GM13977 (cell line): ENCODE measurements at regions not wholly inside any gene's neighbourhood (a gene's known extent, or its start where the extent isn't known, plus 50 kb on each side); places are given as distances from the start of the nearest gene placed in this dataset.

ENCODE experiments used
- DNase-seq: peaks from one replicate; pipeline ENCODE4 v3.0.0; 2012; ENCODE audit warnings: low spot score
- CTCF ChIP-seq: IDR thresholded peaks from 2 replicates; pipeline ENCODE4 v1.5.1; 2012; ENCODE audit warnings: mild to moderate bottlenecking, control low read depth; ENCODE audit not compliant: insufficient read depth; ENCODE audit errors: extremely low read depth, missing control alignments
- in situ Hi-C: fragments of 300-500 bp; cut with MboI; formaldehyde crosslinking; loops from one replicate; pipeline ENCODE4 v1.12.0; 2022; ENCODE audit warnings: low sequenced_read_pairs, low pct_unique_long_range_greater_than_20kb, mixed read lengths, inconsistent platforms; ENCODE audit not compliant: unreplicated experiment

GRCh38 chr3:194952841-194953241, 267.2 kb downstream of the FAM43A start:
- DNase-seq, result no peak
- in situ Hi-C loops, result loop anchor here (25.0 kb wide), 1 partner anchor 266 kb away; the partner anchor contains the start of gene FAM43A
- TF ChIP-seq CTCF, result no peak

- no peak for DNase-seq
- no peak for TF ChIP-seq CTCF
- in situ Hi-C loops, result loop anchor here (25.0 kb wide), 1 partner anchor 266 kb away; the partner anchor contains the start of gene FAM43A
These were observed 267.6 kb downstream of the FAM43A start for GRCh38 chr3:194953291-194953690.

GRCh38 chr3:194955546-194955945, 269.9 kb downstream of the FAM43A start:
- DNase-seq, result no peak
- in situ Hi-C loops, result loop anchor here (25.0 kb wide), 1 partner anchor 268 kb away; the partner anchor contains the start of gene FAM43A
- TF ChIP-seq CTCF, result no peak

- no peak for DNase-seq
- in situ Hi-C loops, result loop anchor here (25.0 kb wide), 1 partner anchor 269 kb away; the partner anchor contains the start of gene FAM43A
- no peak for TF ChIP-seq CTCF
These were observed 270.5 kb downstream of the FAM43A start for GRCh38 chr3:194955979-194956696.

- in situ Hi-C loops, result loop anchor here (25.0 kb wide), 1 partner anchor 270 kb away; the partner anchor contains the start of gene FAM43A
These were observed 271.2 kb downstream of the FAM43A start for GRCh38 chr3:194956697-194957396.

GRCh38 chr3:194957743-194958240, 272.1 kb downstream of the FAM43A start:
- DNase-seq, result no peak
- in situ Hi-C loops, result loop anchor here (25.0 kb wide), 1 partner anchor 270 kb away; the partner anchor contains the start of gene FAM43A

More at GRCh38 chr3:194956697-194957396, 271.2 kb downstream of the FAM43A start:
- no peak for TF ChIP-seq CTCF
- no peak for DNase-seq

More at GRCh38 chr3:194957743-194958240, 272.1 kb downstream of the FAM43A start:
- TF ChIP-seq CTCF, result no peak
